Nephron progenitor cell (in vitro differentiated cells): ENCODE measurements at regions not wholly inside any gene's neighbourhood (a gene's known extent, or its start where the extent isn't known, plus 50 kb on each side); places are given as distances from the start of the nearest gene placed in this dataset.

Experiments
- DNase-seq: peaks from one replicate; pipeline ENCODE4 v3.0.0; 2021
- H3K27ac Mint-ChIP-seq: 2 replicates; pipeline ENCODE4 v1.8.0; 2021; ENCODE audit warnings: mild to moderate bottlenecking, moderate library complexity, mixed read lengths
- H3K27me3 Mint-ChIP-seq: 2 replicates; pipeline ENCODE4 v1.8.0; 2021; ENCODE audit warnings: mild to moderate bottlenecking, low read depth, mixed read lengths; ENCODE audit not compliant: poor library complexity
- H3K36me3 Mint-ChIP-seq: 2 replicates; pipeline ENCODE4 v1.8.0; 2021; ENCODE audit warnings: low read depth, mixed read lengths
- H3K4me1 Mint-ChIP-seq: 2 replicates; pipeline ENCODE4 v1.8.0; 2021; ENCODE audit warnings: mixed read lengths
- H3K4me3 Mint-ChIP-seq: 2 replicates; pipeline ENCODE4 v1.8.0; 2021; ENCODE audit warnings: mild to moderate bottlenecking, moderate library complexity, mixed read lengths
- H3K9me3 Mint-ChIP-seq: 2 replicates; pipeline ENCODE4 v1.8.0; 2021; ENCODE audit warnings: mild to moderate bottlenecking, moderate library complexity, mixed read lengths
- TF ChIP-seq, protein P1 (sequence below): fragments of 200-600 bp; sonication (generic); IDR thresholded peaks from 2 replicates; pipeline ENCODE4 v1.5.0; 2021; ENCODE audit warnings: antibody characterized with exemption

DNA sequence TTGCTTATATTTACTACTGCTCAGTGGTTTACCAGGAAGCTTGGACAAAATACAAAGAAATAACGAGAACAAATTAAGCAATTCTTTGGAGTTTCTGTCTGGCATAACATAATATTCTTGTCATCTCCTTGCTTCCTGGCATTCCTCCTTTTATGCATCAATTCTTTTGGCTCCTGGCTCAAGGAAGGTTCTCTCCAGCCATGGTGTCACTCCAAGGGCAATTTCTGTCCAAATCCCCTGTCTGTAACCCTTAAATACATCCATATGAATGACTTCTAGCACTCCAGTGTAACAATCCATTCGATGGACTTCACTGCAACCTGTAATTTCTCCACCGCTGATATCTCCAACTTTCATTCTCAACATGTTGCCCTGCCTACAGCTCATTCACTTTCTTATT lies 617.7 kb upstream of the ANKRD30A start:
- Mint-ChIP-seq H3K36me3 (no peaks in the 10 kb centered on the region), H3K27ac (no peak overlapping the region), H3K4me3 (no peak overlapping the region), H3K4me1 (peaks cover 6% of the 10 kb centered on the region), H3K9me3 (no peaks in the 10 kb centered on the region), H3K27me3 (no peaks in the 10 kb centered on the region)
- DNase-seq = no peak
- TF ChIP-seq, protein P1, sequence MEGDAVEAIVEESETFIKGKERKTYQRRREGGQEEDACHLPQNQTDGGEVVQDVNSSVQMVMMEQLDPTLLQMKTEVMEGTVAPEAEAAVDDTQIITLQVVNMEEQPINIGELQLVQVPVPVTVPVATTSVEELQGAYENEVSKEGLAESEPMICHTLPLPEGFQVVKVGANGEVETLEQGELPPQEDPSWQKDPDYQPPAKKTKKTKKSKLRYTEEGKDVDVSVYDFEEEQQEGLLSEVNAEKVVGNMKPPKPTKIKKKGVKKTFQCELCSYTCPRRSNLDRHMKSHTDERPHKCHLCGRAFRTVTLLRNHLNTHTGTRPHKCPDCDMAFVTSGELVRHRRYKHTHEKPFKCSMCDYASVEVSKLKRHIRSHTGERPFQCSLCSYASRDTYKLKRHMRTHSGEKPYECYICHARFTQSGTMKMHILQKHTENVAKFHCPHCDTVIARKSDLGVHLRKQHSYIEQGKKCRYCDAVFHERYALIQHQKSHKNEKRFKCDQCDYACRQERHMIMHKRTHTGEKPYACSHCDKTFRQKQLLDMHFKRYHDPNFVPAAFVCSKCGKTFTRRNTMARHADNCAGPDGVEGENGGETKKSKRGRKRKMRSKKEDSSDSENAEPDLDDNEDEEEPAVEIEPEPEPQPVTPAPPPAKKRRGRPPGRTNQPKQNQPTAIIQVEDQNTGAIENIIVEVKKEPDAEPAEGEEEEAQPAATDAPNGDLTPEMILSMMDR = no peak

DNA sequence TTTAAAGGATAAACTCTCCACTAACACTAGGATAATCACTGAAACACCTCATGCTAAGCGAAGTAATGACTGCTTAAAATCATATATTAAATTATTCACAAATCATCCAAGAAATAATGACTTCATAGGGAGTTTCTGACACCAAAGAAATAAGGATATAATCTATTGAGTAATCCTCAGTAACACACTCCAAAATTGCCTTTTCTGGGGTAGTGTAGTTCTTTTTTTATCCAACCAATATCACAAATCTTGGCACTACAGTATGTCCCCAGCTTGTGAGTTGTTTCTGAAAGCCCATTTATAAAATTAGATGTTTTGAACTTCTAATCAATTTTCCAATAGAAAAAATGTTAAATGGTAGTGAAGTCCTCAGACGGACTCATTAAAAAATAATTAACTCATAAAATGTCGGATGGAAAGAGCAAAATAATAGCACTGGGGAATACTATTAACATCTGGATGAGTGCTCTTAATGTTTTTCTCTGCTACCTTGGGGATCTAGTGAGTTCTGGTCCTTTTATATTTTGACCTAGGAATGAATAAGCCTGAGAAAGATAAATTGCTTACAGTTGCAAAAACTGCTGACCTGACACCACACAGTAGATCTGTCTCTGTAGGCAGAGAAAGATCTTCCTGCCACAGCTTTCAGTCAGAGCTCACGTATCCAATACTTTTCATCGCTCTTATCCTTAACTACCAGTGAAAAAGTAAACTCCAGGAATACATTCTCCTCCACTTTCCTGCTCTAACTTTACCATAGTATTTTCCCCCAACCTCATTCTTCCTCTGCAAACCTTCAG lies 618.5 kb upstream of the ANKRD30A start:
- TF ChIP-seq, protein P1 = no peak
- H3K36me3 Mint-ChIP-seq = no peaks in the 10 kb centered on the region
- H3K4me3 Mint-ChIP-seq = no peak overlapping the region
- no peak for DNase-seq
- H3K27ac Mint-ChIP-seq = no peak overlapping the region
- no peaks in the 10 kb centered on the region for H3K9me3 Mint-ChIP-seq
- peaks cover 6% of the 10 kb centered on the region for H3K4me1 Mint-ChIP-seq
- H3K27me3 Mint-ChIP-seq = no peaks in the 10 kb centered on the region

DNA sequence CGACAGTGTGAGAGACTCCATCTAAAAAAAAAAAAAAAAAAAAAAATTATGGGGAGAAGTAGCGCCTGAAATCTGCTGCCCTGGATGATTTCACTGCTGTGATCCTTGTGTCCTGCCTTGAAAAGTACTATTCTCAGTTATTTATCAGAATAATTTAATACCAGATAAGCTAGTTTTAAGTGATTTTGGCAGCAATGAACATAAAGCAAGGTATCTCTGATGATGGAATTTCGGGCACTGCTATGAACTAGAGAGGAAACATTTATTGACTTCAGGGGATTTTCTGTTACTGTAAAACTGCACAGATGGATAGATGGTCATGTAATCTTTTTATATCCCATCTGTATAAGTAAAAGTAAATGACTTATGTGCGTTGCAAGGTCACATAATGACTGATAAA lies 619.1 kb upstream of the ANKRD30A start:
- no peaks in the 10 kb centered on the region for H3K27me3 Mint-ChIP-seq
- no peak for DNase-seq
- H3K36me3 Mint-ChIP-seq = no peaks in the 10 kb centered on the region
- no peak overlapping the region for H3K4me3 Mint-ChIP-seq
- peaks cover 6% of the 10 kb centered on the region for H3K4me1 Mint-ChIP-seq
- H3K9me3 Mint-ChIP-seq = no peaks in the 10 kb centered on the region
- no peak overlapping the region for H3K27ac Mint-ChIP-seq
- TF ChIP-seq, protein P1 = no peak

DNA sequence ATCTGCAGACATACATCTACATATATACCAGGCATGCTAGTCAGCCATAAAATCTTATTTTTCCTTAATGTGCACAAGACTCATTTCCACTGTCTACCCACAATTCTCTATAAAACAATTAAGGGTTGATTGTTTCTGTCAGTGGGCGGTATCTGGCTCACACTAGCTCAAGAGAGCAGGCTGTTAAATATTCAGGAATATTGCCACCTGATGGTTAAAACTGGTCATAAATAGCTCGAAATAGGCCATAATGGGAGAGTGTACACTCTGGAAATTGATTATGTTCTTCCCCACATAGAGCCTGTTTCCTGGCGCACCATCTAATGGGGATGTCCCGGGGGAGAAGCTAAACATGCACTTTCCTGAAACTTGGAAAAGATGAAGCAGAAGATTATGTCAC lies 620.6 kb upstream of the ANKRD30A start:
- Mint-ChIP-seq H3K9me3 (no peaks in the 10 kb centered on the region), H3K4me3 (no peak overlapping the region), H3K27ac (no peak overlapping the region), H3K27me3 (no peaks in the 10 kb centered on the region), H3K36me3 (no peaks in the 10 kb centered on the region), H3K4me1 (peaks cover 6% of the 10 kb centered on the region)
- TF ChIP-seq, protein P1 = no peak
- DNase-seq = no peak

DNA sequence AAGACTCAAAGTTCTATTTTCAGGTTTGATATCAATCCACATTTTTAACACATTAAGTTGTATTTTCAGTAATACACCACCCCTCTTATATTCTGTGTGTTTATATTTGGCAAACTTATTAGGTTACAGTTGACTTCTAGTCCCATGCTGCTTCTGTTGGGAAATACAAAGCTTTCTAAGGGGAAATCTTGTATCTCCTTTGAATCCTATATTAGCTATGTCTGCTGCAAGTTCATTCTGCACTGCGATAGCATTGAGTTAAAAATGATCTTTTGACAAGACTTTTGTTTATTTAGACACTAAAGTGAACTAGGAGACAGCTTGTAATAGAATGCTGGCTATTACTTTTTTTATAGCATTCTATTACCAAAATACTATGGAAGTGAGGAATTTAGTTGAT lies 625.1 kb upstream of the ANKRD30A start:
- Mint-ChIP-seq H3K36me3 (no peaks in the 10 kb centered on the region), H3K9me3 (no peaks in the 10 kb centered on the region), H3K27ac (no peak overlapping the region), H3K4me1 (no peaks in the 10 kb centered on the region), H3K27me3 (no peaks in the 10 kb centered on the region), H3K4me3 (no peak overlapping the region)
- TF ChIP-seq, protein P1 = no peak
- no peak for DNase-seq

DNA sequence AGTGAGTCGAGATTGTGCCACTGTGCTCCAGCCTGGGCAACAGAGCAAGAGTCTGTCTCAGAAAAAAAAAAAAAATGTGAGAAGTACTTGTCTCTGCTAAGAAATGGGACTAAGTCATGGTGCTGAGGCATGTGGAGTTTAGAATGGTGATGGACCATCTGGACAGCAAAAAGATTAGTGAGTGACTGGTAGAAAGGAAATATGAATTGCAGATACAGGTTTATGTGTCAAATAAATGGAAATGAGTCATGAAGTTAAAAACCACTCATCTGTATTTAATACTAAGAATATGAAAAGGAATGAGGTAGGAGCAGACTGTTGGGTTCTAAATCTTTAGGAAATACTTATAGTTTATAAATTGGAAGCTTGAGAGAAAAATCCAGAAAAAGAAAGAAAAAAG lies 625.7 kb upstream of the ANKRD30A start:
- Mint-ChIP-seq H3K9me3 (no peaks in the 10 kb centered on the region), H3K4me1 (no peaks in the 10 kb centered on the region), H3K4me3 (no peak overlapping the region), H3K27ac (no peak overlapping the region), H3K27me3 (no peaks in the 10 kb centered on the region), H3K36me3 (no peaks in the 10 kb centered on the region)
- DNase-seq = no peak
- TF ChIP-seq, protein P1 = no peak
